Keratinocyte (primary cell): ENCODE measurements at regions not wholly inside any gene's neighbourhood (a gene's known extent, or its start where the extent isn't known, plus 50 kb on each side); places are given as distances from the start of the nearest gene placed in this dataset.

Experiments
- DNase-seq: peaks from one replicate; pipeline ENCODE4 v3.0.0-alpha.2; 2011; ENCODE audit warnings: low read depth, missing footprints, low spot score
- FAIRE-seq: peaks from 2 replicates; lab custom pipeline; 2011; peaks lifted over from hg19 to GRCh38; lab: Jason Lieb, UNC
- H2AFZ ChIP-seq: 2 replicates; pipeline ENCODE4 v1.6.0; 2012; ENCODE audit warnings: low read length, control low read depth, inconsistent platforms; ENCODE audit not compliant: control insufficient read depth
- H3K27ac ChIP-seq: 2 replicates; pipeline ENCODE4 v1.5.1; 2011; ENCODE audit warnings: low read length; ENCODE audit not compliant: control insufficient read depth, insufficient read depth
- H3K27me3 ChIP-seq: 3 replicates; pipeline ENCODE4 v1.6.0; 2011; ENCODE audit warnings: low read length; ENCODE audit not compliant: control insufficient read depth, insufficient read depth; ENCODE audit errors: extremely low read depth
- H3K36me3 ChIP-seq, 2 experiments: 2 replicates in 1 of 2; 3 replicates in 1 of 2; pipeline ENCODE4 v1.5.1; 2011; ENCODE audit warnings: low read length in 2 of 2, mild to moderate bottlenecking in 1 of 2; ENCODE audit not compliant: control insufficient read depth in 2 of 2, insufficient read depth in 2 of 2; ENCODE audit errors: extremely low read depth in 1 of 2
- H3K4me1 ChIP-seq: 3 replicates; pipeline ENCODE4 v1.5.1; 2011; ENCODE audit warnings: low read length; ENCODE audit not compliant: control insufficient read depth, insufficient read depth; ENCODE audit errors: extremely low read depth
- H3K4me2 ChIP-seq: 3 replicates; pipeline ENCODE4 v1.6.0; 2011; ENCODE audit warnings: low read depth, low read length; ENCODE audit not compliant: control insufficient read depth, insufficient read depth; ENCODE audit errors: extremely low read depth
- H3K4me3 ChIP-seq, 3 experiments: fragments of 200-600 bp in 1 of 3; sonication (generic) in 1 of 3; 2 replicates in 2 of 3; 3 replicates in 1 of 3; pipeline ENCODE4 v1.5.1; 2011 to 2016; ENCODE audit warnings: low read length in 3 of 3, mild to moderate bottlenecking in 3 of 3, control low read depth in 2 of 3, inconsistent platforms in 1 of 3, low read depth in 1 of 3, mixed read lengths in 1 of 3, mixed run types in 1 of 3, moderate library complexity in 1 of 3; ENCODE audit not compliant: control insufficient read depth in 2 of 3, insufficient read depth in 2 of 3; ENCODE audit errors: extremely low read depth in 1 of 3
- H3K79me2 ChIP-seq: 2 replicates; pipeline ENCODE4 v1.6.0; 2012; ENCODE audit warnings: low read length; ENCODE audit not compliant: control insufficient read depth, insufficient read depth
- H3K9ac ChIP-seq: 3 replicates; pipeline ENCODE4 v1.6.0; 2011; ENCODE audit warnings: low read length; ENCODE audit not compliant: control insufficient read depth, insufficient read depth; ENCODE audit errors: extremely low read depth
- H3K9me1 ChIP-seq: 3 replicates; pipeline ENCODE4 v1.6.0; 2011; ENCODE audit warnings: low read length; ENCODE audit not compliant: control insufficient read depth, insufficient read depth; ENCODE audit errors: extremely low read depth
- H3K9me3 ChIP-seq: 2 replicates; pipeline ENCODE4 v1.5.1; 2012; ENCODE audit warnings: low read depth, low read length; ENCODE audit not compliant: control insufficient read depth
- H4K20me1 ChIP-seq: 3 replicates; pipeline ENCODE4 v1.6.0; 2011; ENCODE audit warnings: low read length; ENCODE audit not compliant: control insufficient read depth, insufficient read depth; ENCODE audit errors: extremely low read depth
- CTCF ChIP-seq, 3 experiments: IDR thresholded peaks in 1 of 3; conservative IDR thresholded peaks in 1 of 3; optimal IDR thresholded peaks in 1 of 3; 2 replicates in 2 of 3; 3 replicates in 1 of 3; pipeline versions ENCODE3 to v1.5.1; 2011; ENCODE audit warnings: low read length in 3 of 3, mild to moderate bottlenecking in 3 of 3, moderate library complexity in 2 of 3, control low read depth in 1 of 3, inconsistent platforms in 1 of 3; ENCODE audit not compliant: insufficient read depth in 2 of 3; ENCODE audit errors: extremely low read depth in 1 of 3
- EZH2 ChIP-seq: IDR thresholded peaks from one replicate; pipeline ENCODE4 v1.6.1; 2012; ENCODE audit warnings: inconsistent platforms, mild to moderate bottlenecking, low read length, moderate library complexity
- dilution Hi-C: fragments of 300-500 bp; cut with MboI; formaldehyde crosslinking; loops from one replicate; pipeline ENCODE4 v1.7.0; 2020; ENCODE audit warnings: low sequenced_read_pairs; ENCODE audit not compliant: extremely low pct_ligation_motif_present

DNA sequence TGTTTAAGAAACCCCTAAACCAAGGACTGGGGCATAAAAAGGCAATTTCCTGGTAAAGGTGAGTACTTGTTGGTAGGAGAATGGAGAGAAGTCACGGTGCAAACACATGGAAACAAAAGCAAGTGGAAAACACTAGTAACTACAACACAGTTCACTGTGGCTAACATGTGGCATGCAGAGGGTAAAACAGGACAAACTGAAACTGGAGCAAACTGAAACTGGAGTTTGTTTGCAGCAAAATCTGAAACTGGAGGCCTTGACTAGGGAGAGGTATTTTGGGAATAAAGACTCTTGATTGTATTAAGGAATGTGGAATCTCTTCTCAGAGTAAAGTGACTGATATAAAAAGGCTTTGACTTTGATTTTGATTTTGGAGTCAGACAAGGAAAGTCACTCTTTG is 376.3 kb upstream of the PRMT6 start:
- no peak overlapping the region for H3K9ac ChIP-seq
- H3K36me3 ChIP-seq = no peaks in the 10 kb centered on the region
- no peaks in the 10 kb centered on the region for H3K4me1 ChIP-seq
- dilution Hi-C loops = no loop called here
- TF ChIP-seq EZH2 (no peak), CTCF (optimal IDR thresholded peaks at IDR 0.05 in 1 of 3, IDR thresholded peaks at IDR 0.05 in 1 of 3, conservative IDR thresholded peaks at IDR 0.05 in 1 of 3; ENCODE audit: extremely low read depth in 1 of 3, insufficient read depth in 2 of 3, low read length in 3 of 3) (no peak)
- H3K4me3 ChIP-seq = no peak overlapping the region
- no peaks in the 10 kb centered on the region for H3K9me3 ChIP-seq
- no peaks in the 10 kb centered on the region for H3K27me3 ChIP-seq
- no peaks in the 10 kb centered on the region for H3K79me2 ChIP-seq
- no peaks in the 10 kb centered on the region for H3K9me1 ChIP-seq
- no peak overlapping the region for H3K4me2 ChIP-seq
- FAIRE-seq (no peak), DNase-seq (no peak)
- no peaks in the 10 kb centered on the region for H4K20me1 ChIP-seq
- H3K27ac ChIP-seq = no peak overlapping the region
- no peak overlapping the region for H2AFZ ChIP-seq

DNA sequence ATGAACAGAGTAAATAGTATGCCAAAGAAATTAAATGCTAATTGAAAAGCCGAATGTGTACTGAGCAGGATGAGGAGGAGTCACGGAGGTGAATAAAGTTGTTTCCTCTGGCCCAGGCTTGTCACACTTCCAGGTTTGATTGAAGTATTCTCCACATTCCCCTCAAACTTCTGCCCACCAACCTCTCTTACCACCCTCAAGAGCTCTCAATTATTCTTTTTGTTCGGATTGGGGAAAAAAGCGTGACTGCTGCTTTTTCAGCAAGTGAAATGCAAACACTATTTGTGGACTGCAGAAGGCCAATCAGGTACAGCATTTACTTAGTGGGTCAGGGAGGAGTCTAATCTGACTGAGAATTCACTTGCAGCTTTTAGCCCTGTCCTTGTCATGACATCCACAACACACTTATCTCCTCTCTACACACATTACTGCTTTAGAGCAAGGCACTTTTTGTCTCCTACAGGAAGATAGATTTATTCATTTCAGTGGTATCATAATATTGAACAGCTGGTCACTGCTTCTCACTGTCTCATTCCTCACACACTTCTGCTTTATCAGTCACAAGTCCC is 375.6 kb upstream of the PRMT6 start:
- no peak overlapping the region for H2AFZ ChIP-seq
- dilution Hi-C loops = no loop called here

More for the DNA sequence above, 375.6 kb upstream of the PRMT6 start:
- Histone ChIP-seq H3K4me2 (no peak overlapping the region), H3K9me1 (no peaks in the 10 kb centered on the region), H3K27me3 (no peaks in the 10 kb centered on the region), H3K27ac (no peak overlapping the region), H3K9ac (no peak overlapping the region), H3K4me3 (no peak overlapping the region), H3K4me1 (no peaks in the 10 kb centered on the region), H4K20me1 (no peaks in the 10 kb centered on the region), H3K36me3 (no peaks in the 10 kb centered on the region), H3K9me3 (no peaks in the 10 kb centered on the region), H3K79me2 (no peaks in the 10 kb centered on the region)
- DNase-seq = no peak
- no peak for FAIRE-seq
- no peak for TF ChIP-seq EZH2
- no peak for TF ChIP-seq CTCF (optimal IDR thresholded peaks at IDR 0.05 in 1 of 3, IDR thresholded peaks at IDR 0.05 in 1 of 3, conservative IDR thresholded peaks at IDR 0.05 in 1 of 3; ENCODE audit: extremely low read depth in 1 of 3, insufficient read depth in 2 of 3, low read length in 3 of 3)
